Smooth muscle cell (in vitro differentiated cells): ENCODE measurements at regions not wholly inside any gene's neighbourhood (a gene's known extent, or its start where the extent isn't known, plus 50 kb on each side); places are given as distances from the start of the nearest gene placed in this dataset.

ENCODE experiments used
- DNase-seq: peaks from one replicate; lab custom pipeline; 2025; ENCODE audit not compliant: unreplicated experiment; lab: John Stamatoyannopoulos, UW
- H2AFZ ChIP-seq: fragments of 200-600 bp; sonication (generic); 2 replicates; pipeline ENCODE4 v1.6.0; 2016; ENCODE audit warnings: antibody characterized with exemption, low read depth, mild to moderate bottlenecking
- H3F3A ChIP-seq: fragments of 200-600 bp; sonication (generic); 2 replicates; pipeline ENCODE4 v1.6.0; 2017; ENCODE audit warnings: antibody characterized with exemption, low read depth
- H3K27ac ChIP-seq: fragments of 200-600 bp; sonication (generic); 2 replicates; pipeline ENCODE4 v1.5.1; 2016; ENCODE audit warnings: low read depth, mild to moderate bottlenecking
- H3K27me3 ChIP-seq: fragments of 200-600 bp; sonication (generic); 2 replicates; pipeline ENCODE4 v1.6.1; 2016; ENCODE audit warnings: low read depth, mild to moderate bottlenecking
- H3K36me3 ChIP-seq: fragments of 200-600 bp; sonication (generic); 2 replicates; pipeline ENCODE4 v1.5.1; 2016; ENCODE audit warnings: low read depth
- H3K4me1 ChIP-seq: fragments of 200-600 bp; sonication (generic); 2 replicates; pipeline ENCODE4 v1.5.1; 2016; ENCODE audit warnings: low read depth
- H3K4me2 ChIP-seq: fragments of 200-600 bp; sonication (generic); 2 replicates; pipeline ENCODE4 v1.6.0; 2016; ENCODE audit warnings: mild to moderate bottlenecking
- H3K4me3 ChIP-seq: fragments of 200-600 bp; sonication (generic); 2 replicates; pipeline ENCODE4 v1.5.1; 2016; ENCODE audit warnings: mild to moderate bottlenecking
- H3K79me2 ChIP-seq: fragments of 200-600 bp; sonication (generic); 2 replicates; pipeline ENCODE4 v1.6.0; 2016; ENCODE audit warnings: low read depth, mild to moderate bottlenecking
- H3K9ac ChIP-seq: fragments of 200-600 bp; sonication (generic); 2 replicates; pipeline ENCODE4 v1.6.0; 2016; ENCODE audit warnings: low read depth
- H3K9me3 ChIP-seq: fragments of 200-600 bp; sonication (generic); replicated peaks from 2 replicates; pipeline ENCODE4 v1.5.1; 2016; ENCODE audit warnings: low read depth
- H4K20me1 ChIP-seq: fragments of 200-600 bp; sonication (generic); 2 replicates; pipeline ENCODE4 v1.6.0; 2016; ENCODE audit warnings: low read depth
- CTCF ChIP-seq: fragments of 200-600 bp; sonication (generic); IDR thresholded peaks from 2 replicates; pipeline ENCODE4 v1.5.1; 2017; ENCODE audit warnings: borderline replicate concordance, mild to moderate bottlenecking, antibody characterized with exemption; ENCODE audit not compliant: insufficient read depth, poor library complexity, severe bottlenecking
- WGBS: methylation state at CpG from one replicate; pipeline ENCODE4 v1.1.7; 2016; ENCODE audit warnings: low lambda C conversion rate; 5-methylcytosine and 5-hydroxymethylcytosine counted together

GRCh38 chr1:29458737-29459619 lies 222.7 kb downstream of the PTPRU start:
- Histone ChIP-seq H3K36me3 (no peaks in the 10 kb centered on the region), H3K27ac (no peak overlapping the region), H4K20me1 (no peaks in the 10 kb centered on the region), H3K4me1 (no peaks in the 10 kb centered on the region), H3K27me3 (peaks cover 7% of the 10 kb centered on the region), H3F3A (no peaks in the 10 kb centered on the region), H3K4me2 (no peak overlapping the region), H3K4me3 (no peak overlapping the region), H3K9me3 (no peaks in the 10 kb centered on the region), H3K9ac (no peak overlapping the region), H3K79me2 (no peaks in the 10 kb centered on the region), H2AFZ (no peak overlapping the region)
- no peak for DNase-seq
- WGBS = 86% methylated on average over 8 of the region's 8 CpGs
- no peak for TF ChIP-seq CTCF

GRCh38 chr1:29457496-29458368 lies 221.4 kb downstream of the PTPRU start:
- no peak for DNase-seq
- WGBS = 89% methylated on average over 8 of the region's 8 CpGs

GRCh38 chr1:29456685-29457435 lies 220.5 kb downstream of the PTPRU start:
- Histone ChIP-seq H3K36me3 (no peaks in the 10 kb centered on the region), H3K27ac (no peak overlapping the region), H3K4me1 (no peaks in the 10 kb centered on the region), H3K27me3 (peaks cover 7% of the 10 kb centered on the region), H3K4me3 (no peak overlapping the region), H3F3A (no peaks in the 10 kb centered on the region), H3K9me3 (no peaks in the 10 kb centered on the region), H3K4me2 (no peak overlapping the region), H3K9ac (no peak overlapping the region), H4K20me1 (no peaks in the 10 kb centered on the region), H3K79me2 (no peaks in the 10 kb centered on the region), H2AFZ (no peak overlapping the region)
- DNase-seq = no peak
- no peak for TF ChIP-seq CTCF
- WGBS = 84% methylated on average over 4 of the region's 4 CpGs

More at GRCh38 chr1:29457496-29458368, 221.4 kb downstream of the PTPRU start:
- no peak overlapping the region for H3K4me2 ChIP-seq
- no peak overlapping the region for H3K4me3 ChIP-seq
- no peaks in the 10 kb centered on the region for H3K9me3 ChIP-seq
- TF ChIP-seq CTCF = no peak
- H4K20me1 ChIP-seq = no peaks in the 10 kb centered on the region
- no peaks in the 10 kb centered on the region for H3K4me1 ChIP-seq
- no peak overlapping the region for H2AFZ ChIP-seq
- no peaks in the 10 kb centered on the region for H3K36me3 ChIP-seq
- no peak overlapping the region for H3K27ac ChIP-seq
- no peak overlapping the region for H3K9ac ChIP-seq
- H3K79me2 ChIP-seq = no peaks in the 10 kb centered on the region
- peaks cover 7% of the 10 kb centered on the region for H3K27me3 ChIP-seq
- H3F3A ChIP-seq = no peaks in the 10 kb centered on the region
